D341Med (cell line): ENCODE measurements at regions not wholly inside any gene's neighbourhood (a gene's known extent, or its start where the extent isn't known, plus 50 kb on each side); places are given as distances from the start of the nearest gene placed in this dataset.
A peak's percentile ranks its signal among the peaks of the same experiment; 100 is the strongest.
"Not testable (repeated sequence)": the region's sequence is repeated elsewhere in the genome, so short reads cannot be mapped to it uniquely, and the experiment has no call there.

Experiments used
- DNase-seq: peaks from one replicate; pipeline ENCODE4 v3.0.0; 2012; ENCODE audit warnings: low spot score

GRCh38 chr1:55539652-55540512 lies 324.7 kb upstream of the USP24 start:
- DNase-seq = no peak

- DNase-seq = no peak
Measured at GRCh38 chr1:55538428-55538827, 323.3 kb upstream of the USP24 start.

GRCh38 chr1:55536545-55536865 lies 321.3 kb upstream of the USP24 start:
- no peak for DNase-seq

- DNase-seq = no peak
Measured at GRCh38 chr1:55535724-55536544, 320.8 kb upstream of the USP24 start.

GRCh38 chr1:55534565-55535121 lies 319.5 kb upstream of the USP24 start:
- no peak for DNase-seq

- DNase-seq = no peak
Measured at GRCh38 chr1:55531644-55532043, 316.5 kb upstream of the USP24 start.

- no peak for DNase-seq
Measured at GRCh38 chr1:55530749-55531478, 315.8 kb upstream of the USP24 start.

GRCh38 chr1:55529017-55529416 lies 313.9 kb upstream of the USP24 start:
- no peak for DNase-seq

GRCh38 chr1:55527831-55528230 lies 312.7 kb upstream of the USP24 start:
- DNase-seq = no peak

GRCh38 chr1:55526716-55527115 lies 311.6 kb upstream of the USP24 start:
- DNase-seq = peak; percentile 68

GRCh38 chr1:55524006-55524405 lies 308.8 kb upstream of the USP24 start:
- no peak for DNase-seq

GRCh38 chr1:55522982-55523381 lies 307.8 kb upstream of the USP24 start:
- DNase-seq = no peak

GRCh38 chr1:55522353-55522903 lies 307.3 kb upstream of the USP24 start:
- DNase-seq = no peak

GRCh38 chr1:55520861-55521260 lies 305.7 kb upstream of the USP24 start:
- DNase-seq = no peak

GRCh38 chr1:55519937-55520683 lies 304.9 kb upstream of the USP24 start:
- no peak for DNase-seq

GRCh38 chr1:55519276-55519675 lies 304.1 kb upstream of the USP24 start:
- DNase-seq = no peak

- no peak for DNase-seq
Measured at GRCh38 chr1:55517036-55517435, 301.9 kb upstream of the USP24 start.

GRCh38 chr1:55514571-55514970 lies 299.4 kb upstream of the USP24 start:
- DNase-seq = not testable (repeated sequence)

GRCh38 chr1:55512466-55512865 lies 297.3 kb upstream of the USP24 start:
- DNase-seq = no peak

- no peak for DNase-seq
Measured at GRCh38 chr1:55507578-55507931, 292.4 kb upstream of the USP24 start.
